ENCODE measurements at regions not wholly inside any gene's neighbourhood (a gene's known extent, or its start where the extent isn't known, plus 50 kb on each side); places are given as distances from the start of the nearest gene placed in this dataset.

- Mint-ChIP-seq H3K36me3 (ENCODE audit: low read depth) (no peaks in the 10 kb centered on the region), H3K4me3 (no peak overlapping the region), H3K9me3 (ENCODE audit: insufficient read depth) (peaks cover 9% of the 10 kb centered on the region), H3K27ac (no peak overlapping the region), H3K4me1 (ENCODE audit: low read depth) (no peaks in the 10 kb centered on the region), H3K27me3 (ENCODE audit: low read depth) (no peaks in the 10 kb centered on the region)
- POLR2A ChIA-PET, result no interaction called here
- no peak for ATAC-seq
- no peak for DNase-seq
- CTCF ChIA-PET, result no interaction called here
Observed at GRCh38 chr5:9927521-9927997, 297.4 kb upstream of the TAS2R1 start.

DNA sequence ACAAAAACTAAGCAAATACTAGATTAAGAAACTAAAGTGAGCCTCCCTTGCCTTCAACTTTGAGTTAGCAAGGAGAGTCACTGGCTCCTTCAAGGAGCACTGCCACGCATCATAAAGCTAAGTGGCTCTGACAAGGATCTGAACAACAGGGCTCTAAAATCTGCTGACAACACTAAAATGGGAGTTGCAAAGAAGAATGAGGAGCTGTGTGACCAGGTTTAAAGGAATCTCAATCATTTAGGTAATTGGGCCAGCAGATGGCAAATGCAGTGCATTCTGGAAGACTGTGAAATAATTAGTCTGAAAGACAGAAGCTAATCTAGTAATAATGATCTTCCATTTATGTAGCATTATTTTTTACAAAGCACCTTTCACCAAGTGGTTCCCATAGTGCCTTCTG lies 297.0 kb upstream of the TAS2R1 start:
- ATAC-seq, result no peak
- CTCF ChIA-PET, result no interaction called here
- no peak for DNase-seq

DNA sequence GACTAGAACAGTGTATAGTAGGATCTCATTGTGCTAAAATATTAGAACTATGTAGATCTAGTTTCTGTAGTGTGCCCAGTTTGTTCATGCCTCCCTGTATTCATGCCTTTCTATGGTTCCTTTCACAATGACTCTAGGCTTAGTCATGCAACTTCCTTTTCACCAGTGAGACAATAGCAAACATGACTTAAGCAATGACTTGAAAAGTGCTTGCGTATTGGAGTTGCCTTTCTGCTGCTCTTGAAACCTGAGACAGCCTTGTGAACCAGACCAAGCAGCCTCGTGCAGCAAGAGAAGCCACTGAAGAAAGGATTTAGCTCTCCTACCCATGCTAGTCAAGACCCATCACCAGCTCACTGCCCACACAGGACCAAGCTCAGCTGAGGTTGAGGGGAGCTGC lies 294.5 kb upstream of the TAS2R1 start:
- no peak for DNase-seq
- Mint-ChIP-seq H3K27me3 (ENCODE audit: low read depth) (no peaks in the 10 kb centered on the region), H3K9me3 (ENCODE audit: insufficient read depth) (peaks cover 9% of the 10 kb centered on the region), H3K27ac (no peak overlapping the region), H3K4me3 (no peak overlapping the region), H3K4me1 (ENCODE audit: low read depth) (no peaks in the 10 kb centered on the region), H3K36me3 (ENCODE audit: low read depth) (no peaks in the 10 kb centered on the region)
- ChIA-PET POLR2A (no interaction called here), CTCF (no interaction called here)
- no peak for ATAC-seq

More for the DNA sequence above, 297.0 kb upstream of the TAS2R1 start:
- H3K27ac Mint-ChIP-seq, result no peak overlapping the region
- no peak overlapping the region for H3K4me3 Mint-ChIP-seq
- H3K9me3 Mint-ChIP-seq (ENCODE audit: insufficient read depth), result peaks cover 9% of the 10 kb centered on the region
- no peaks in the 10 kb centered on the region for H3K27me3 Mint-ChIP-seq (ENCODE audit: low read depth)
- no peaks in the 10 kb centered on the region for H3K4me1 Mint-ChIP-seq (ENCODE audit: low read depth)
- H3K36me3 Mint-ChIP-seq (ENCODE audit: low read depth), result no peaks in the 10 kb centered on the region
- POLR2A ChIA-PET, result no interaction called here

GRCh38 chr5:9922719-9923118 lies 292.6 kb upstream of the TAS2R1 start:
- no peak for DNase-seq
- peaks cover 9% of the 10 kb centered on the region for H3K9me3 Mint-ChIP-seq (ENCODE audit: insufficient read depth)
- no peaks in the 10 kb centered on the region for H3K36me3 Mint-ChIP-seq (ENCODE audit: low read depth)
- POLR2A ChIA-PET, result no interaction called here
- no peaks in the 10 kb centered on the region for H3K4me1 Mint-ChIP-seq (ENCODE audit: low read depth)
- no peaks in the 10 kb centered on the region for H3K27me3 Mint-ChIP-seq (ENCODE audit: low read depth)
- H3K4me3 Mint-ChIP-seq, result no peak overlapping the region
- H3K27ac Mint-ChIP-seq, result no peak overlapping the region
- ATAC-seq, result no peak
- CTCF ChIA-PET, result no interaction called here

DNA sequence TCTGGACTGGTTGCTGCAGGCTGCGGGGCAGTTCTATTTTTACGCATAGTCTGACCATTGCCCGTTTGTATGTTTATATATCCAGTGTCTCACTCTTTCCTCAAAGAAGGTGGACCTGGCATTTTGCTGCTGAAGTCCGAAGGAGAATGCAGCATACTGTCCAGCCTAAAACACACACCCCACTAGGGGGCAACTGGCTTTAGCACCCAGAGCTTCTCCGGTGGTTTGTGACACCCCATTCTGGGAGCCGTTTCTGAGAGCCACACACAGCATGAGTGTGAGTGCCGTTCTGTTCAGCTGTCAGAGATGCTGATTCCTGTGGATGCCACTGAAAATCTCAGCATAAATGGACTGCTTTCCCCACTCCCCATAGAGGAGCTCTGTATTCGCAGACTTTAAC lies 290.5 kb upstream of the TAS2R1 start:
- DNase-seq, result no peak
- no peak for ATAC-seq
- Mint-ChIP-seq H3K36me3 (ENCODE audit: low read depth) (no peaks in the 10 kb centered on the region), H3K4me3 (no peak overlapping the region), H3K4me1 (ENCODE audit: low read depth) (no peaks in the 10 kb centered on the region), H3K9me3 (ENCODE audit: insufficient read depth) (peaks cover 9% of the 10 kb centered on the region), H3K27me3 (ENCODE audit: low read depth) (no peaks in the 10 kb centered on the region), H3K27ac (no peak overlapping the region)
- ChIA-PET POLR2A (no interaction called here), CTCF (no interaction called here)

DNA sequence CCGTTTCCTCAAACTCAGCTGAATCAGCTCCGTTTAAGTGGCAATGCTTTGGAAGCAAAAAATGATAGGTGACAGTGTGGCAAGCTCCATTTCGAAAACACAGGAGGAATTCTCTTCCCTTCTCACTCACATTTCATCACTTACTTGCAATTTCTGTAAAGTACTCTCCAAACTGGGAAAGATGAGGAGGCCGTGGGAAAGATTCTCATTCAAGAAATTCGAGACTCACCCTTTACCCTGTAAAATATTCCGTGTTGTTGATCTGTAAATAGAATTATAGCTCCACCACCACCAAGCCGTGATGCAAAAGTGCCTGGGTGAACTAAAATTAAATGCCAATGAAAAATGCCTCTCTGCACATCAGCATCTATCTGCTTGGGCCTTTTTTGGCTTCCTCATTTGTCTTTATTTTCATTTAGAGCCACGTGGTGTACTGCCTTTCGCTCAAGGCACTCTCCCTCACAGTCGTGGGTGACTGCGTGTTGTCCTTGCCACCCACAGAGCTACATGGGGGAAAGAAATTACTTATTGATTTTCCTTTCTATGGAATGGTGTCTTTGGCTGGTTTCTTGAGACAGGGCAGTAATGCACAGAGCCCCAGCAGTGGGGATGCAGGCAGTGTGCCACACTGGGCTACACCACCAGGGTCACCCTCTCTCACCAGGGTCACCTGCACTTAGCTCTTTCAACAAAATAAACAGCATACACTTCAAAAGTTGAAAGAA lies 289.3 kb upstream of the TAS2R1 start:
- Mint-ChIP-seq H3K4me1 (ENCODE audit: low read depth) (no peaks in the 10 kb centered on the region), H3K27ac (no peak overlapping the region), H3K9me3 (ENCODE audit: insufficient read depth) (peaks cover 9% of the 10 kb centered on the region), H3K4me3 (no peak overlapping the region), H3K27me3 (ENCODE audit: low read depth) (no peaks in the 10 kb centered on the region), H3K36me3 (ENCODE audit: low read depth) (no peaks in the 10 kb centered on the region)
- no peak for ATAC-seq
- no peak for DNase-seq
- POLR2A ChIA-PET, result no interaction called here
- CTCF ChIA-PET, result no interaction called here

DNA sequence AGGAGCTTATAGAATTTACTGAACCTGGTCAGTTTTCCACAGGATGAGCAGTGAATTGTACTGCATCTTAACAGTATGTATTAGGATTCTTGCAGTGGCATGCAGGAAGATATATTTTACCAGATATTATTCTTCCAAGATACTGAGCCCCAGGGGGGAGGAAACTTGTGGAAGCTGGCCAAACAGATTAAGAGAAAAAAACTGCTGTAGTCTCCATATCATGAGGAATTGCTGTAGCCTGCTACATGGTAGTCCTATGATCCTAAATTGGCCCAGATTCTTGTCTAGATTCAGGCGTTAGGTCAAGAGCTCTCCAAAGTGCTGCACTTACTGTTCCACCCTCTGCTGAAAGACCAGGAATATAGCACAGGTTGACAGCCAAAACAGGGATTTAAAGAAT lies 275.5 kb upstream of the TAS2R1 start:
- Mint-ChIP-seq H3K4me3 (no peak overlapping the region), H3K27ac (no peak overlapping the region), H3K9me3 (ENCODE audit: insufficient read depth) (no peaks in the 10 kb centered on the region), H3K4me1 (ENCODE audit: low read depth) (no peaks in the 10 kb centered on the region), H3K27me3 (ENCODE audit: low read depth) (no peaks in the 10 kb centered on the region), H3K36me3 (ENCODE audit: low read depth) (no peaks in the 10 kb centered on the region)
- DNase-seq (no peak), ATAC-seq (no peak)
- POLR2A ChIA-PET, result no interaction called here
- CTCF ChIA-PET, result no interaction called here

DNA sequence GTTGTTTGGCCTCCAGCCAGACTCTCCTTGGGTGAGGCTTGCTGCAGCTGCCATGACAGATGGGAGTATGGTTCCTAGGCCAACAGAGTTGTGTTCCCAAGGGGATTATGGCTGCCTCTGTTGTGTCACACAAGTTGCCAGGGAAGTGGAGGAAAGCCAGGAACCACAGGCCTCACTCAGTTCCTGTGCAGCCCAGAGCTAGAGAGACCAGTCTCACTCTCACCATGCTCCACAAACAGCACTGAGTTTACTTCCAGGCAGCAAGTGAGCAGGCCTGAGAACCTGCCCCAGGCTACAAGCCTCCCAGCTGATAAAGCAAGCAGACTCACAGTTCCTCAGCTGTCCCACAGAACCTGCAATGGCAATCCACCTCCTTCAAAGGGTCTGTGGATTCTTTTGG lies 273.6 kb upstream of the TAS2R1 start:
- H3K27me3 Mint-ChIP-seq (ENCODE audit: low read depth), result no peaks in the 10 kb centered on the region
- ChIA-PET POLR2A (no interaction called here), CTCF (no interaction called here)
- ATAC-seq, result no peak
- H3K4me3 Mint-ChIP-seq, result no peak overlapping the region
- no peak overlapping the region for H3K27ac Mint-ChIP-seq
- no peaks in the 10 kb centered on the region for H3K4me1 Mint-ChIP-seq (ENCODE audit: low read depth)
- H3K9me3 Mint-ChIP-seq (ENCODE audit: insufficient read depth), result no peaks in the 10 kb centered on the region
- DNase-seq, result no peak
- no peaks in the 10 kb centered on the region for H3K36me3 Mint-ChIP-seq (ENCODE audit: low read depth)

DNA sequence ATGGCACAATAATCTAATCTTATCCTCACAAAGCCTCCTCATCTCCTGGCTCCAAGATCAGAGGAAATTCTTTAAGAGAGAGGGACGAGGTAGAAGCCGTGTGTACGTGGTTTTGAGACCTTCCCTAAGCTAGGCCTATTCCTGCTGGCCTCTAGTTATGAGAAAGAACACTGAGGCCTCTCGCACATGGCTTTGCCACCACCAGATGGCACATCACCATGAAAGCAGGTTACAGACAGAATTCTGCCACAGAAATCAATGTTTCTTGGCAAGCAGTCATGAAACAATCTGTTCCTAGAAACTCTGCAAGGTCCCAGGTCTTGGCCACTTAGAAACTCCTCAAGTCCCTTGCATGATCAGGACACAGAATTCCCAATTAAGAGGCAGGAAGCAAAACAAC lies 268.2 kb upstream of the TAS2R1 start:
- Mint-ChIP-seq H3K36me3 (ENCODE audit: low read depth) (no peaks in the 10 kb centered on the region), H3K27me3 (ENCODE audit: low read depth) (no peaks in the 10 kb centered on the region), H3K4me3 (no peak overlapping the region), H3K9me3 (ENCODE audit: insufficient read depth) (no peaks in the 10 kb centered on the region), H3K4me1 (ENCODE audit: low read depth) (no peaks in the 10 kb centered on the region), H3K27ac (no peak overlapping the region)
- no peak for ATAC-seq
- POLR2A ChIA-PET, result no interaction called here
- DNase-seq, result no peak
- CTCF ChIA-PET, result no interaction called here

DNA sequence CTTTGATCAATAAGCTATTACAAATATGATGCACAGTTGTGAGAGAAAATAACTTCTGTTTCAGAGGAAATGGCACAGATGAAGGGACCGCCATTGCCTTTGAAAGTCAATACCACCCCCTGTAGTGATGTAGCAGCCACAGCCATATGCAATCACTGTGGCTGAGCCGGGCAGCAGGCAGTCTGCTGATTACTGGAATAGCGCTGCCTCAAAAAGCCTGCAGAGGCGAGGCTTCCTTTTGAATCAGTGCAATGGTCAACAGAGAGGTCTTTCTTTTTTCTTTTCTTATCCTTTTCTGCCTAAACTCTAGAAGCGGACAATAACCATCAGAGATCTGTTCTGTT lies 265.1 kb upstream of the TAS2R1 start:
- Mint-ChIP-seq H3K4me3 (no peak overlapping the region), H3K36me3 (ENCODE audit: low read depth) (no peaks in the 10 kb centered on the region), H3K4me1 (ENCODE audit: low read depth) (no peaks in the 10 kb centered on the region), H3K27ac (no peak overlapping the region), H3K9me3 (ENCODE audit: insufficient read depth) (no peaks in the 10 kb centered on the region), H3K27me3 (ENCODE audit: low read depth) (no peaks in the 10 kb centered on the region)
- ChIA-PET POLR2A (no interaction called here), CTCF (no interaction called here)
- ATAC-seq, result no peak
- no peak for DNase-seq

DNA sequence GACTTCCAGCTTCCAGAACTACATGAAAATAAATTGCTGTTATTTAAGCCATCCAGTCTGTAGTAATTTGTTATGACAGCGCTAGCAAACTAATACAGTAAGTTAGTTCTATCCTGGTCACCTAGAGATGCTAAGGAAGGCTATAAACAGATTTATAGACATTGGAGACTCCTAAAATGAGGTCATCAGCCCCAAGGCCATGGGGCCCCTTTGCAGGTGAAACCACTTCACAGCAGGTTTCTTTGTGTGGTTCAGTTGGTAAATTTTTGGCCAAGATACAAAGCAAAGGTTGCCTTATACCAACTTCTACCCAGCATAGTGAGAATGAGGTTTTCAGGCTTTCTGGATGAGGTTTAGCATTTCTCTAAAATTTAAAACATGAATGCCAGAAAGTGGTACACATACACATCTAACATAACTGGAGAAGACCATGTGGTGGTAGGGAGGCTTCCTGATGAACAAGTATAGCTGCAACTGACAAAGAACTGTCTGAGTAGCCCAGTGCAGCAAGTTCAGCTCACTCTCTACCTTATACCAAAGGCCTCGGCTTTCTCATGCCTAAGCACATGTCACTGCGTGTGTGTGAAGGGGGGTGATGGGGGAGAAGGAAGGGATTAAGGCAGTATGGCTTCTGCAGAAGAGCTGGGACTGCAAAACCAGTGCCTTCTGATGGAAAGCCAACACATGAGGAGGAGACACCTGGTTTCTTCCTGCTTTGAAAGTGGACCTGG lies 264.6 kb upstream of the TAS2R1 start:
- Mint-ChIP-seq H3K27me3 (ENCODE audit: low read depth) (no peaks in the 10 kb centered on the region), H3K27ac (no peak overlapping the region), H3K4me3 (no peak overlapping the region), H3K4me1 (ENCODE audit: low read depth) (no peaks in the 10 kb centered on the region), H3K36me3 (ENCODE audit: low read depth) (no peaks in the 10 kb centered on the region), H3K9me3 (ENCODE audit: insufficient read depth) (no peaks in the 10 kb centered on the region)
- ChIA-PET CTCF (no interaction called here), POLR2A (no interaction called here)
- DNase-seq (no peak), ATAC-seq (no peak)

DNA sequence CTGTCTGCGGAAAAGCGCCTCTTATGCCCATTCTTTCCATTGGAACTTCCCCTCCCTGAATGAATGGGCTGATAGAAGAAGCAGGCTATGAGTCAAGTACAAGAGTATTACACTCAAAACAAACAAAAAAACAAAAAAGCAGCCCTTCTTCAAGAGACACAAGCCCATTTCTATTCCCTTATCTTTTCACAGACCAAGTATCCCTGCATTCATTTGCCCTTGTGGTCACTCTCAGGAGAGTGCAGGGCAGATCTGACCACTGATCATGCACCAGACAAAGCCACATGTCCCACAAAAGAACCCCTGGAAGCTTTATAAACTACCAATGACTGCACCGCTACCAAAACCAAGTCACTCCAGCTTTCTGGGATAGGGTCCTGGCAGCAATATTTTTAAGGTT lies 262.5 kb upstream of the TAS2R1 start:
- H3K36me3 Mint-ChIP-seq (ENCODE audit: low read depth), result no peaks in the 10 kb centered on the region
- no peak overlapping the region for H3K27ac Mint-ChIP-seq
- DNase-seq, result no peak
- CTCF ChIA-PET, result no interaction called here
- no peaks in the 10 kb centered on the region for H3K9me3 Mint-ChIP-seq (ENCODE audit: insufficient read depth)
- H3K4me1 Mint-ChIP-seq (ENCODE audit: low read depth), result no peaks in the 10 kb centered on the region
- no peak for ATAC-seq
- H3K27me3 Mint-ChIP-seq (ENCODE audit: low read depth), result no peaks in the 10 kb centered on the region
- POLR2A ChIA-PET, result no interaction called here
- no peak overlapping the region for H3K4me3 Mint-ChIP-seq

DNA sequence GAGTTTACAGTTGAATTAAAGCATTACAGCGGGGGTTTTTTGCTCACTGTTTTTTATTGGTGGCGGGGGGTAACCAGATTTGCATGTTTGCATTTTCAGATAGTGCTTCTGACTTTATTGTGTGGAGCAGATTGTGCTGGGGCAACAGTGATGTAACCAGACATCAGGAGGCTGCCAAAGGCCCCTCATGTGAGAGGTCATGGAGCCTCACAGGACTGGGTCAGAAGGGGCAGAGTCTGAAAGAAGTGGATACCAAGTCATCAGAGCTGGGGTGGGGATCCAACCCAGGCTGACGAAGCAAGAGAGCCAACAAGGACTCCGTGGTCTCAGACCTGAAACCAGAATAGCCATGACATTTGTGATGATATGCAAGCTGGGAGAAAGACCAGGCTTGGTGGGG lies 259.4 kb upstream of the TAS2R1 start:
- no peak for DNase-seq
- H3K4me3 Mint-ChIP-seq, result no peak overlapping the region
- no peak overlapping the region for H3K27ac Mint-ChIP-seq
- no peak for ATAC-seq
- no peaks in the 10 kb centered on the region for H3K9me3 Mint-ChIP-seq (ENCODE audit: insufficient read depth)
- H3K4me1 Mint-ChIP-seq (ENCODE audit: low read depth), result no peaks in the 10 kb centered on the region
- ChIA-PET POLR2A (no interaction called here), CTCF (no interaction called here)
- H3K27me3 Mint-ChIP-seq (ENCODE audit: low read depth), result no peaks in the 10 kb centered on the region
- no peaks in the 10 kb centered on the region for H3K36me3 Mint-ChIP-seq (ENCODE audit: low read depth)
